ENCODE measurements at regions not wholly inside any gene's neighbourhood (a gene's known extent, or its start where the extent isn't known, plus 50 kb on each side); places are given as distances from the start of the nearest gene placed in this dataset.

DNA sequence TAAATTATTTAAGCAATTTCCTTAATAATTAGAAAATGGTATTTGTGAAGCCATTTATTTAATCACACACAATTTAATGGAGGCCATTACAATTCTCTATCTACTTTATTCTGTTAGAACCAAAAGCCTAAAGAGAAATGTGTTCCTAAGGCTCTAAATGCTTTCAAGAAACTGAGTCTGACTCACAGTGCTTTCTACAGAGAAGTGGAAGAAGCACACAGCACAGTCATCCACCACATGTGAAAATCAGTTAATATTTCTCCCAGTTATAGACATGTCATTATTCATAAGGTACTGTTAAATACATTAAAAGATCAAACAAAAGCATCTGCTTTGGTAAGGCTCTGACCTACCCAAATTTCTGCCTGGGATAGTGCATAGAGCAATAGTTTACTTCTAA, 214.4 kb downstream of the ALDH8A1 start:
- Histone ChIP-seq H3K4me1 (ENCODE audit: control insufficient read depth in 1 of 2, insufficient read depth in 2 of 2, low read length in 2 of 2) (no peaks in the 10 kb centered on the region), H3K27ac (ENCODE audit: low read length) (no peak overlapping the region)

DNA sequence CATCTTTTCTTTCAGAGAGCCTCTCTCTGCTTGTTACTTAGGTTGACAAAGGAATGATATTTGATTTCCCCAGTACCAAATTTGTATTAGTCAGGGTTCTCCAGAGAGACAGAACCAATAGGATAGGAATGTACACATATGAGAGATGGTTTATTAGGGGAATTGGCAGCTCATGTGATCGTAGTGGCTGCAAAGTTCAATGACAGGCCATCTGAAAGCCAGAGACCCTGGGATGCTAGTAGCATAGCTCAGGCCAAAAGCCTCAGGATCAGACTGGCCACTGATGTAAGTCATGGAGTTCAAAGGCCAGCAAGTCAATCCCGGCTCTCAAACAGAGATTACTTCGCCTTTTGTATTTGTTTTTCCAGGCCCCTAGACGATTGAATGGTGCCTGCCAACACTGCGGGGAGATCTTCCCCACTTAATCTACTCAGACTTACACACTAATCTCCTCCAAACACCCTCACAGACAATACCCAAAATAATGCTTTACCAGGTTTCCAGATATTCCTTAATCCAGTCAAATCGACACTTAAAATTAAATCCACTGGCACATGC, 215.5 kb downstream of the ALDH8A1 start:
- no peak overlapping the region for H3K27ac ChIP-seq (ENCODE audit: low read length)
- H3K27me3 ChIP-seq (ENCODE audit: low read depth, low read length) = no peaks in the 10 kb centered on the region
- no peaks in the 10 kb centered on the region for H3K36me3 ChIP-seq (ENCODE audit: control insufficient read depth in 1 of 2, insufficient read depth in 2 of 2, low read length in 2 of 2)
- H3K9me3 ChIP-seq (ENCODE audit: control insufficient read depth in 1 of 2, low read length in 2 of 2) = peaks cover 0 to 2% of the 10 kb centered on the region in 2 donors
- H3K4me3 ChIP-seq (ENCODE audit: low read depth in 1 of 2, low read length in 2 of 2) = no peak overlapping the region
- H3K4me1 ChIP-seq (ENCODE audit: control insufficient read depth in 1 of 2, insufficient read depth in 2 of 2, low read length in 2 of 2) = no peaks in the 10 kb centered on the region

More for the DNA sequence above, 214.4 kb downstream of the ALDH8A1 start:
- H3K9me3 ChIP-seq (ENCODE audit: control insufficient read depth in 1 of 2, low read length in 2 of 2) = peaks cover 0 to 2% of the 10 kb centered on the region in 2 donors
- H3K4me3 ChIP-seq (ENCODE audit: low read depth in 1 of 2, low read length in 2 of 2) = no peak overlapping the region
- no peaks in the 10 kb centered on the region for H3K27me3 ChIP-seq (ENCODE audit: low read depth, low read length)
- H3K36me3 ChIP-seq (ENCODE audit: control insufficient read depth in 1 of 2, insufficient read depth in 2 of 2, low read length in 2 of 2) = no peaks in the 10 kb centered on the region

- no peaks in the 10 kb centered on the region for H3K4me1 ChIP-seq (ENCODE audit: control insufficient read depth in 1 of 2, insufficient read depth in 2 of 2, low read length in 2 of 2)
- H3K27ac ChIP-seq (ENCODE audit: low read length) = no peak overlapping the region
- H3K27me3 ChIP-seq (ENCODE audit: low read depth, low read length) = no peaks in the 10 kb centered on the region
- H3K9me3 ChIP-seq (ENCODE audit: control insufficient read depth in 1 of 2, low read length in 2 of 2) = peaks cover 0 to 2% of the 10 kb centered on the region in 2 donors
- H3K36me3 ChIP-seq (ENCODE audit: control insufficient read depth in 1 of 2, insufficient read depth in 2 of 2, low read length in 2 of 2) = no peaks in the 10 kb centered on the region
- H3K4me3 ChIP-seq (ENCODE audit: low read depth in 1 of 2, low read length in 2 of 2) = no peak overlapping the region
Observed at GRCh38 chr6:134733801-134734200, 216.1 kb downstream of the ALDH8A1 start.

DNA sequence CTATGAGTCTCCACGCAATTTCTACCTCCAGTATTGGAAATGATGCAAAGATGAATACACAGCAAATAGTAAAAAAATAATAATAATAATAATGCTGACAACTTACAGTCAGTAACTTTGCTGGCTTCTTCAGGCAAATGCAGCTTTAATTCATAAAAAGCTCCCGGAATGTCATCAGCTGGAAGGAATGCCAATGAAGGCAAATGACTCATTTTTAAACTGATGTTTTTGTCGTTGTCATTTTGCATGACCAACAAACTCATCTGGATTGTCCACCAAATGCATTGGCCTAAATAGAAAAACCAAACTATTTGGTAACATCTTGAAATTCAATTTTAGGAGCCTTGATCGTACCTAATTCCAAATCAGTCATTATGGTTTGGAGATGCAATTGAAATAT, 217.1 kb downstream of the ALDH8A1 start:
- H3K4me3 ChIP-seq (ENCODE audit: low read depth in 1 of 2, low read length in 2 of 2) = no peak overlapping the region
- no peaks in the 10 kb centered on the region for H3K4me1 ChIP-seq (ENCODE audit: control insufficient read depth in 1 of 2, insufficient read depth in 2 of 2, low read length in 2 of 2)
- H3K36me3 ChIP-seq (ENCODE audit: control insufficient read depth in 1 of 2, insufficient read depth in 2 of 2, low read length in 2 of 2) = no peaks in the 10 kb centered on the region
- H3K9me3 ChIP-seq (ENCODE audit: control insufficient read depth in 1 of 2, low read length in 2 of 2) = peaks cover 0 to 2% of the 10 kb centered on the region in 2 donors
- no peaks in the 10 kb centered on the region for H3K27me3 ChIP-seq (ENCODE audit: low read depth, low read length)
- H3K27ac ChIP-seq (ENCODE audit: low read length) = no peak overlapping the region

DNA sequence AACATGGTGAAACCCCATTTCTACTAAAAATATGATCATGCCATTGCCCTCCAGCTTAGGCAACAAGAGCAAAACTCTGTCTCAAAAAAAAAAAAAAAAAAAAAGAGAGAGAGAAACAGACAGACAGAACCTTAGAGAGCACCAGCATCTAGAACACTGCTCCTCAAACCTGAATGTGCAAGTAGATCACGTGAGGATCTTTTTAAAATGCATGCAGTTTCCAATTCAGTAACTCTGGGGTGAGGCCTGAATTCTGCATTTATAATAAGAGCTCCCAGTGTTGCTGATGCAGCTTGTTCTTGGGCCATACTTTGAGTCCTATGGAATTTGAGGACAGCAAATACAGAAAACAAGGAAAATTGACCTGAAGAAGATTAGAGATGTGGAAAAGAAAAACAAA, 218.3 kb downstream of the ALDH8A1 start:
- Histone ChIP-seq H3K36me3 (ENCODE audit: control insufficient read depth in 1 of 2, insufficient read depth in 2 of 2, low read length in 2 of 2) (no peaks in the 10 kb centered on the region), H3K9me3 (ENCODE audit: control insufficient read depth in 1 of 2, low read length in 2 of 2) (peaks cover 0 to 2% of the 10 kb centered on the region in 2 donors), H3K4me3 (ENCODE audit: low read depth in 1 of 2, low read length in 2 of 2) (no peak overlapping the region), H3K4me1 (ENCODE audit: control insufficient read depth in 1 of 2, insufficient read depth in 2 of 2, low read length in 2 of 2) (no peaks in the 10 kb centered on the region), H3K27ac (ENCODE audit: low read length) (no peak overlapping the region), H3K27me3 (ENCODE audit: low read depth, low read length) (no peaks in the 10 kb centered on the region)

GRCh38 chr6:134730013-134730412, 219.9 kb downstream of the ALDH8A1 start:
- Histone ChIP-seq H3K9me3 (ENCODE audit: control insufficient read depth in 1 of 2, low read length in 2 of 2) (peaks cover 0 to 2% of the 10 kb centered on the region in 2 donors), H3K4me1 (ENCODE audit: control insufficient read depth in 1 of 2, insufficient read depth in 2 of 2, low read length in 2 of 2) (peaks cover 0 to 3% of the 10 kb centered on the region in 2 donors), H3K27me3 (ENCODE audit: low read depth, low read length) (no peaks in the 10 kb centered on the region), H3K4me3 (ENCODE audit: low read depth in 1 of 2, low read length in 2 of 2) (no peak overlapping the region), H3K27ac (ENCODE audit: low read length) (no peak overlapping the region), H3K36me3 (ENCODE audit: control insufficient read depth in 1 of 2, insufficient read depth in 2 of 2, low read length in 2 of 2) (no peaks in the 10 kb centered on the region)

DNA sequence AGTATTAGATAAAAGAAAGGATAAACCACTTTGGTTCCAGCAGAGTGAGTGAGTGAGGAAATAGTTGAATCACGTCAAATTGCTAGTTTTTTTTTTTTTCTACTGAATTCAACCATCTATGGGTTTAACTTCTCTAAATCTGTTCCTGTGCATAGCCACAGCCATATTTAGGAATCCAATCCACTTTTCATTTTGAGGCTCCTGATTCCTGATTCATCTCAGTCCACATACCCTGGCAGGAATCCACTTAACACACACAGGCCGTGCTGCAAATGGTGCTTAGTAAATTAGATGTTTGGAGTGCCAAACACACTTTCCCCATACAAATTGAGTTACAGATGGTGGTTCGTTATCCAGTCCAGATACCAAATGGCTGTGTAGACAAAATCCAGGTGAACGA, 220.3 kb downstream of the ALDH8A1 start:
- Histone ChIP-seq H3K9me3 (ENCODE audit: control insufficient read depth in 1 of 2, low read length in 2 of 2) (peaks cover 0 to 2% of the 10 kb centered on the region in 2 donors), H3K36me3 (ENCODE audit: control insufficient read depth in 1 of 2, insufficient read depth in 2 of 2, low read length in 2 of 2) (no peaks in the 10 kb centered on the region), H3K27ac (ENCODE audit: low read length) (no peak overlapping the region), H3K27me3 (ENCODE audit: low read depth, low read length) (no peaks in the 10 kb centered on the region), H3K4me1 (ENCODE audit: control insufficient read depth in 1 of 2, insufficient read depth in 2 of 2, low read length in 2 of 2) (peaks cover 0 to 5% of the 10 kb centered on the region in 2 donors), H3K4me3 (ENCODE audit: low read depth in 1 of 2, low read length in 2 of 2) (no peak overlapping the region)

GRCh38 chr6:134727081-134727480, 222.8 kb downstream of the ALDH8A1 start:
- H3K27ac ChIP-seq (ENCODE audit: low read length) = no peak overlapping the region
- no peaks in the 10 kb centered on the region for H3K27me3 ChIP-seq (ENCODE audit: low read depth, low read length)
- H3K36me3 ChIP-seq (ENCODE audit: control insufficient read depth in 1 of 2, insufficient read depth in 2 of 2, low read length in 2 of 2) = no peaks in the 10 kb centered on the region
- no peak overlapping the region for H3K4me3 ChIP-seq (ENCODE audit: low read depth in 1 of 2, low read length in 2 of 2)
- no peaks in the 10 kb centered on the region for H3K9me3 ChIP-seq (ENCODE audit: control insufficient read depth in 1 of 2, low read length in 2 of 2)
- peaks cover 0 to 5% of the 10 kb centered on the region in 2 donors for H3K4me1 ChIP-seq (ENCODE audit: control insufficient read depth in 1 of 2, insufficient read depth in 2 of 2, low read length in 2 of 2)

DNA sequence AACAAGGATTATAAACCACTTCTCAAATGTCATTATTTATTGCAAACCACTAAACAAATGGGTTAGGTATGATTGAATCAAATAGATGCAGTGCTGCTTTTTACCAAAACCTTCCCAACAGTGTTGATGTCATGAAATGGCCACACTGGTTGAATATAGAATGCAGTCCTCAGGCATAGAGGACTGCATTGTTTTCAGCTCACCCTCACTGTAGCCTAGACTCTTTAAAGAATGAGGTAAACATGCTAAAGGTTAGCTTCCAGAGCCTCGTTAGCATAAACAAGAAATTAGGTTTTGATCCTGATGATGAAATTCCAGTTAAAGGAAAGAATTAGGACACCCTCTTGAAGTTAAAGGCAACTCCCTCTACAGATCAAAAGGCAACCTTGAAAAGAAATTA, 224.3 kb downstream of the ALDH8A1 start:
- Histone ChIP-seq H3K4me3 (ENCODE audit: low read depth in 1 of 2, low read length in 2 of 2) (no peak overlapping the region), H3K27ac (ENCODE audit: low read length) (no peak overlapping the region), H3K36me3 (ENCODE audit: control insufficient read depth in 1 of 2, insufficient read depth in 2 of 2, low read length in 2 of 2) (no peaks in the 10 kb centered on the region), H3K9me3 (ENCODE audit: control insufficient read depth in 1 of 2, low read length in 2 of 2) (no peaks in the 10 kb centered on the region), H3K27me3 (ENCODE audit: low read depth, low read length) (no peaks in the 10 kb centered on the region), H3K4me1 (ENCODE audit: control insufficient read depth in 1 of 2, insufficient read depth in 2 of 2, low read length in 2 of 2) (peaks cover 2 to 14% of the 10 kb centered on the region in 2 donors)

DNA sequence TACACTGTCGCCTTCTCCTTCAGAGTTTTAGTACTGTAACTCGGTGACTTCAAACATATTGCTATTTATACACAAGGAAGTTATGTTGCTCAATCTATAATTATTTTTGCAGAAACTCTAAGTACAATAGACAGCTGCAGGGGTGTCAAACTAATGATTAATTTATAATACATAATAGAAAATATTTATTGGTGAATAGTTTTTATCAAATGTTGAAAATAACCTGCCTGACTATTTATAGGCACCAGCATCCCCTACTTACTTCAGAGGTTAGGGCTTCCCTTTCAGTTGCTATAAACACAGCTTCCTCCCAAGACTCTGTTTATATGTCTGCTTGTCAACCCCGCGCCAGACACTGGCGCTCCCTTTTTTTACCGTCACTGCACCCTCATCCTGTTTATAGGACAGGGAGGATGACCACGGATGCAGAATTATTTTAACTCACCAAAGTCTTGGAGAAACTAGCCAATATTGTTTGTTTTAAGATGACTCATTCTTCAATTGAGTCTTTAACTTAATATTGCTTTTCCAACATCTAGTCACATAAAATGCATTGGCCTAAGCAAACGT, 225.0 kb downstream of the ALDH8A1 start:
- H3K36me3 ChIP-seq (ENCODE audit: control insufficient read depth in 1 of 2, insufficient read depth in 2 of 2, low read length in 2 of 2) = no peaks in the 10 kb centered on the region
- H3K27ac ChIP-seq (ENCODE audit: low read length) = no peak overlapping the region
- H3K4me3 ChIP-seq (ENCODE audit: low read depth in 1 of 2, low read length in 2 of 2) = no peak overlapping the region
- H3K27me3 ChIP-seq (ENCODE audit: low read depth, low read length) = no peaks in the 10 kb centered on the region
- H3K9me3 ChIP-seq (ENCODE audit: control insufficient read depth in 1 of 2, low read length in 2 of 2) = no peaks in the 10 kb centered on the region
- peaks cover 5 to 21% of the 10 kb centered on the region in 2 donors for H3K4me1 ChIP-seq (ENCODE audit: control insufficient read depth in 1 of 2, insufficient read depth in 2 of 2, low read length in 2 of 2)

GRCh38 chr6:134723081-134723871, 226.6 kb downstream of the ALDH8A1 start:
- no peak overlapping the region for H3K27ac ChIP-seq (ENCODE audit: low read length)
- no peaks in the 10 kb centered on the region for H3K36me3 ChIP-seq (ENCODE audit: control insufficient read depth in 1 of 2, insufficient read depth in 2 of 2, low read length in 2 of 2)
- no peaks in the 10 kb centered on the region for H3K27me3 ChIP-seq (ENCODE audit: low read depth, low read length)
- H3K4me1 ChIP-seq (ENCODE audit: control insufficient read depth in 1 of 2, insufficient read depth in 2 of 2, low read length in 2 of 2) = peaks cover 10 to 26% of the 10 kb centered on the region in 2 donors
- H3K4me3 ChIP-seq (ENCODE audit: low read depth in 1 of 2, low read length in 2 of 2) = no peak overlapping the region
- H3K9me3 ChIP-seq (ENCODE audit: control insufficient read depth in 1 of 2, low read length in 2 of 2) = no peaks in the 10 kb centered on the region
